GM06990 (cell line): ENCODE measurements at regions not wholly inside any gene's neighbourhood (a gene's known extent, or its start where the extent isn't known, plus 50 kb on each side); places are given as distances from the start of the nearest gene placed in this dataset.

Experiments used
- DNase-seq: peaks from one replicate; pipeline ENCODE4 v3.0.0-alpha.2; 2011; ENCODE audit not compliant: insufficient read length; ENCODE audit errors: extremely low read depth
- H3K27me3 ChIP-seq: replicated peaks from 2 replicates; pipeline ENCODE4 v1.6.0; 2011; ENCODE audit warnings: low read length; ENCODE audit not compliant: control insufficient read depth, insufficient read depth
- H3K36me3 ChIP-seq: 2 replicates; pipeline ENCODE4 v1.5.1; 2011; ENCODE audit warnings: low read length; ENCODE audit not compliant: control insufficient read depth, insufficient read depth
- H3K4me3 ChIP-seq: replicated peaks from 2 replicates; pipeline ENCODE4 v1.5.1; 2011; ENCODE audit warnings: low read depth, mild to moderate bottlenecking, control low read depth, low read length
- CTCF ChIP-seq: IDR thresholded peaks from 2 replicates; pipeline ENCODE4 v1.5.1; 2011; ENCODE audit warnings: low read length, control low read depth, mild to moderate bottlenecking, inconsistent platforms; ENCODE audit not compliant: insufficient read depth, poor library complexity, severe bottlenecking

DNA sequence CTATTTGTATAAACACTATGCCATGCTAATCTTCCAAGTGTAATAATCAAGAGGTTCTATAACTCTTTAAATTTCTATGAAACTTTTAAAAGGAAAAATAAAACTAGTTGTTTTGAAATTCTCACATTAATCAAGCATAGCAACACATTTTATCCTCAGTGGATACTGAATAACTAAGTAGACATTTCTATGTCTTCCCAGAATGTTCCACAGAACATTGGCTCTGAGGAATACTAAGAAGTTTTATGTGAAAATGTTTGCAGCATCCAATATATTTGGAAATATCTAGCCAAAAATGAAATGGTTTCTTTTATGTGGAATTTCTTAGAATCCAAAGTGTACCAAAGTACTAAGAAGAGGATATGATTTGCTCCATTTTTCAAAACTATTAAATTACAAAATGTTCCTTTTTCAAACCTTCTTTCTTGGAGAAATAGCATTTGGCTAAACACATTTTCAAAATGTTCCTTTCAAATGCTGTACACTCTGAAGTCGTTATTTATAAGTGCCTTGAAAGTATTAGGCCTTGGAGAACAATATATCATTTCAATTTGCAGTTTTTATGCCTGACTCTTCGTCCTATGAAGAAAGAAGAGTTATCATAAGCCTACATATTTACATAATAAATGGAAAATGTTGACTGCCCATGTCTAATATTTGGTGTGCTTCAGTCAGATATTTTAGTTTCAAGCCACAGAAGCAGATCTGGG, 175.6 kb upstream of the COX7C start:
- Histone ChIP-seq H3K4me3 (no peak overlapping the region), H3K27me3 (no peaks in the 10 kb centered on the region), H3K36me3 (no peaks in the 10 kb centered on the region)
- no peak for TF ChIP-seq CTCF
- DNase-seq, result no peak

- no peak overlapping the region for H3K4me3 ChIP-seq
- no peaks in the 10 kb centered on the region for H3K36me3 ChIP-seq
- TF ChIP-seq CTCF, result no peak
- H3K27me3 ChIP-seq, result no peaks in the 10 kb centered on the region
- DNase-seq, result no peak
Observed at GRCh38 chr5:86447362-86447761, 170.4 kb upstream of the COX7C start.

GRCh38 chr5:86452251-86452650, 165.5 kb upstream of the COX7C start:
- Histone ChIP-seq H3K27me3 (no peaks in the 10 kb centered on the region), H3K4me3 (no peak overlapping the region), H3K36me3 (no peaks in the 10 kb centered on the region)
- no peak for TF ChIP-seq CTCF
- no peak for DNase-seq

GRCh38 chr5:86460519-86460918, 157.2 kb upstream of the COX7C start:
- no peak for DNase-seq
- Histone ChIP-seq H3K27me3 (no peaks in the 10 kb centered on the region), H3K4me3 (no peak overlapping the region), H3K36me3 (no peaks in the 10 kb centered on the region)
- no peak for TF ChIP-seq CTCF

GRCh38 chr5:86461169-86461956, 156.4 kb upstream of the COX7C start:
- H3K27me3 ChIP-seq, result no peaks in the 10 kb centered on the region
- no peaks in the 10 kb centered on the region for H3K36me3 ChIP-seq
- H3K4me3 ChIP-seq, result no peak overlapping the region
- DNase-seq, result no peak
- no peak for TF ChIP-seq CTCF
